HG03342 (cell line): ENCODE measurements at regions not wholly inside any gene's neighbourhood (a gene's known extent, or its start where the extent isn't known, plus 50 kb on each side); places are given as distances from the start of the nearest gene placed in this dataset.
A peak's percentile ranks its signal among the peaks of the same experiment; 100 is the strongest.

Experiments
- ATAC-seq: cut with Tn5 transposase; IDR thresholded peaks from one replicate; pipeline ENCODE4 v1.9.1; 2021; ENCODE audit warnings: mild to moderate bottlenecking, moderate library complexity; ENCODE audit not compliant: unreplicated experiment

GRCh38 chr15:62459875-62460274, 294.8 kb upstream of the C2CD4B start:
- no peak for ATAC-seq

- no peak for ATAC-seq
These were observed 297.2 kb upstream of the C2CD4B start for GRCh38 chr15:62462268-62462667.

DNA sequence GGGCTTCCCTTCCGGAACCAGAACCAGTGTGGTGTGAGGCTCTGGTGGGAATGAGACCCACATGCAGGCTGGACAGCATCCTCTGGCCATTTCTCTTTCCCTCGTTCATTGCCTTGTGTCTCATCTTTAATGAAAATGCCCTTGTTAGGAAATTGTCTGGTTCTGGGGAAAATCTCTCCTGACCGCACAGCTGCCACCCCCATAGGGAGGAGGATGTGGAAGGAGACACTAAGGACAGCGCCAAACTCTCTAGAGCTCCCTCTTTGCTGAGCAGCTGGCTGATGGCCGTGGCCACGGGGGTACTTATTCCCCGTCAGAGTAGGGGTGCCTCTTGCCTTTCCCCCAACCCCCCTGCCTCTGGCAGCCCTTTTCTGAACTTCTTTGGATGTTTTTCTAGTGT, 297.6 kb upstream of the C2CD4B start:
- ATAC-seq: no peak

DNA sequence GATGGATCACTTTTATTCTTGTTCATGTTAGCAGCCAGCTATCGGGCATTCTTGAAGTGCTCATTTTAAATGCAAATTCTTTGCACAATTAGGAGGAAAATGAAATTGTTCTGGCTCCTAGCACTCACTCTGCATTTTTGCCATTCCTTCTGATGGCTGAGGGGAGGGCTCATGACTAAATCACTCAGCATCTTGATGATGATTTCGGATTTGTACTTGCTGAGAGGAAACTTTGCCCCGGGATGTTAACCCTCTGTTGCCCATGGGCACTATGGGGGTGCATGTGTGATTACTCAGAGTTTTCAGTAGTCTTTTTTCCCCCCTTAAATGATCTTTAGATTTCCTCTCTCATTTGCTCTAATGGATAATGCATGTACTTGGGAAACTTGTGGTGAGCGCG, 299.6 kb upstream of the C2CD4B start:
- no peak for ATAC-seq

DNA sequence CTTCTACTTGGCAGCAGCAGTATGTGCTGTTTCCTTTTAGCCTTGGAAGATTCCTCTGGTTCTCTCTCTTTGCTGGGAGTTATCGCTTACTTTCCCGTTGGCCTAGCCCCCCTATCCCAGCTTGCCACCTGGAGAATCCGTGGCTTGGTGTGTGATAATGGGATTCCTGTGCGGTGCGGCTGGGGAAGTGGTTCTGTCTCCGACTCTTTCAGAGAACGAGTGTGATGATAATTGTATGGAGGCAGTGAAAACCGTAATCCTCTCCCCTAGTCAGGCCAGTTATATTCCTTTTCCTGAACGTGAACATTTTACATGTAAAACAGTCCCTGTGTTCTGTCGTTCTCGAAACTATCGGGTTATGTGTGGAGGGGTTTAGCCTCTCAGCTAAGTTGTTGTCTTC, 300.1 kb upstream of the C2CD4B start:
- no peak for ATAC-seq

DNA sequence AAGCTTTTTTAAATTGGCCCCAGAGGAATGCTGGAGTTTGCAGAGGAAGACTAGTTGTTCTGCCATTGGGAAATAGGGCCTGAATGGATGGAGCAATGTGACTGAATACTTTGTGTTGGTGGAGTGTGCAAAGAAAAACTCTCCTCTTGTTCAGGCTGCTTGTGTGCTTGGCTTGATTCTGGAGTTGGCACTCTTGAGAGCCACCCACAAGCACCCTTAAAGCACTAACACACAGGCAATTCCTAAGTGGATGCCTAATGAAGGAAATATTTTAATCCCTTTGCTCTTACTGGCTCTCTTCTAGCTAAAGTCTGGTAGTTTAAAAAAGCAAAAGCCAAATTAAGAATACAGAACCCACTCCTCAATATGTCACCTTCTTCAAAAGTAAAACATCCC, 304.4 kb upstream of the C2CD4B start:
- ATAC-seq: no peak

- ATAC-seq: no peak
These were observed 305.0 kb upstream of the C2CD4B start for GRCh38 chr15:62469874-62470688.

DNA sequence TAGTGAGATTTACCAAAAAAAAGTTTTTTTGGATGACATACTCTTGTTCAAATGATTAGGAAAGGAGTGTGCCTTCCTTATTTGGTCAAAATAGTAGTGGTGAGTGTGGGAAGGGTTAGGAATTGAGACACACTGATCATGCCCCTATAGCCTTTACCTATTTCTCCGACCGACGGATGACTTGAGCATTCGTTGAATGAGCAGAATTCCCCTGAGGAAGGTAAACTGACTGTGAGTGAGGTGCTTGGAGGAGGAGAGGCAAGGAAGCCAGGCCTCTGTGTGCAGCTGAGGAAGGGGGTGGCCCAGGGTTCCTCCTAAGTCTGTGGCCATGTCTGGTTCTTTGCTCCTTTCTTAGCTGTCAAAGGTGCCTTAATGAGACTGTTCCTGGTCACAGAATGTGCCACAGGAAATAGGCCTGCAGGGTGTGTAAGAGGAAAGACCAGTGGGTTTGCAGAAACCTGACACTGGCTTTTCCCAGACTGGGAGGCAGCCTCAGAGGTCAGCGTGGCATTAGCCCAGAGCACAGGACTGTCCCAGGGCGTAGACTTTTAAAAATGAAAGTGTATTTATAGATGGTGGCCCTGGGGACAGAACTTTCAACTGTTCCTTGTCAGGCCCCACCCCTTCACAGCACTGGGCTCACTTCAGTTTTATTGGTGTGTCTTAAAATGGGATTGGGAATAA, 307.7 kb upstream of the C2CD4B start:
- ATAC-seq: no peak

DNA sequence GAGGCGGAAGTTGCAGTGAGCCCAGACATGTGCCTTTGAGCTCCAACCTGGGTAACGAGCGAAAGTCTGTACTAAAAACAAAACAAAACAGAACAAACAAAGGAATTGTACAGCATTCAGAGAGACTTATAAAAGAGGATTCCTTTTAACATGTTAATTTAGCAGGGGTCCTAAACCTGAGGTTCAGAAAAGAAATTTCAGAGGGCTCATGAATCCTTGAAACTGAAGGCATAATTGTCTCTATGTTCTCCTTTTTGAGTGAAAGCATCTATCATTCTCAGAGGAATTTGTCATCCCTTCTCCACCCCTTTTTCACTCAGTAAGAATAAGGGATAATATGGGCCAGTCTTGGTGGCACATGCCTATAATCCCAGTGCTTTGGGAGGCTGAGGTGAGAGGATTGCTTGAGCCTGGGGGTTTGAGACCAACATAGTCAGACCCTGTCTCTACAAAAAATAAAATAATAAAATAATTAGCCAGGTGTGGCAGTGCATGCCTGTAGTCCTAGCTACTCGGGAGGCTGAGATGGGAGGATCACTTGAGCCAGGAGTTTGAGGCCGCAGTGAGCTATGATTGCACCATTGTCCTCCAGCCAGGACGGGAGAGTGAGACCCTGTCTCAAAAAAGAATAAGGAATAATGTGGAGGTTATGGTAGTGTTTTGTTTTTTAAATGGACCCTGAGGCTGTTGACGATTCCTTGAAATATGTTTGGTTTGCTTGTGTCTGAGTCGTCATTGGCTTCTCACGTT, 309.1 kb upstream of the C2CD4B start:
- no peak for ATAC-seq

DNA sequence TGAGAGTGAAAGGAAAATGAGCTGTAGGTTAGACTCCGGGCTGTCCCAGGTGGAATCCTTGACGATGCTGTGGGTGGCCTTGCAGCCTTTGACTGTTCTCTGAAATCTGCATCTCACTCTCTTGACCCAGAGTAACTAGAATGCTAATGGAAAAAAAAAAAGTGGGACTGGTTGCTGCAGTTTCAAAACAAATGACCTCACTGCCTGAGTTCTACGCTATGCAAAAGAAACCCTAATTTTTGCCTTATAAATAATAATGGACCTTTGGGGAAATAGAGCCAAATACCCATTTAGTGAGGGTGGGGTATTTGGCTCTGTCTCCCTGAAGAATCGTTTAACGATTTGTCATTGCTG, 309.7 kb upstream of the C2CD4B start:
- ATAC-seq: no peak

DNA sequence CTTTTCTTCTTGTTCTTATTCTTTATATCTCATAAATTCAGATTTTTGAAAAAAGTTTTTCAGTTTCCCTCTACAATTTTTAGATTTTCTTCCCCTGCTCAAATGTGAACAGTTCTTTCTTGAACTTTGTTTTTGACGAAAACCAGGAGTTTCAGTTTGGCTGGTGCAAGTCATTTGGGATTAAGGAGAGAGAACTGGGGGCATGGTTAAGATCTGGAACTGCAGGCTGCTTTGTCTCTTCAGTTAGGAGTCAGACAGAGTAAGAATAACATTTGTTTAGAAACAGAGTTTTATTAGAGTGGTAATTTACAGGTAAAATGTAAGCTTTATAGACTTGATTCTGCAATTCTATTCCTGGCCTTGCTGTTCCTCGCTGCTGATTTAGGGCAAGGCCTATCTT, 310.5 kb upstream of the C2CD4B start:
- ATAC-seq: no peak

DNA sequence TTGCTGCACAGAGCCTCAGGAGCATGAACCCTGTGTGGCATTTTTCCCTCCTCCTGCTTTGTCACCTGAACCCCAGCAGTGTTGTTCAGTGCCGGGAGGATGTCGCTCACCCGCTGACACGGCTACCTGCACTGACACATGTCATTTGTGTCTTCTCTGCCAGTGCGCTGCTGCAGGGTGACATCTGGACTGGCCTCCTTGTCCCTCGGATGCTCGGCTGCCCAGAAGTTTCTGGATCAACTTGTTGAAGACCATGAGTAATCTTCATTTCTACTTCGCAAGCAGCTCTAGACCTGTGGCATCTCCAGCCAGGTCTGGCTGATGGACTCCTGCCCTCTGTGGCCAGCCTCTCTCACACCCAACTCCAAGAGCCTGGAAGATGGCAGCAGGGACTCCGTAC, 311.1 kb upstream of the C2CD4B start:
- no peak for ATAC-seq

DNA sequence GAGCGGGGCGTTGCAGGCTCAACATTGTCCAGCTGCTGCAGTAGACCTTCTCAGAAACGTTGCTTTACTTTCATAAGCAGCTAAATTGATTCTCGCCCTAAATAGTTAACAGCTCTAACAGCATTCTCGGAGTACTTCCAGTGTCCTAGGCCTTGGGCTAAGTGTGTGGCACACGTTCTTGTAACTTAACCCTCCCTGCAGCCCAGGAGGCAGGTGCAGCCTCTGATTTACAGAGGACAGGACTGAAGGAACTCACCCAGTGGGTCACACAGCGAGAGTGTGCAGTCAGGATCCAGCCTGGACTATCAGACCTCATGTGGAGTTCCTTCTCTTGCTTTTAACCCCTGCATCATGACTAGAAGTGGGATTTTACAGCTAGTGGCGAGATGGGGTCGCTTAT, 312.8 kb upstream of the C2CD4B start:
- no peak for ATAC-seq

GRCh38 chr15:62482785-62483429, 317.8 kb upstream of the C2CD4B start:
- ATAC-seq: peak; percentile 69

- ATAC-seq: no peak
These were observed 318.7 kb upstream of the C2CD4B start for GRCh38 chr15:62483814-62484213.

- ATAC-seq: no peak
These were observed 320.2 kb upstream of the C2CD4B start for GRCh38 chr15:62485170-62485720.

GRCh38 chr15:62486041-62486440, 321.0 kb upstream of the C2CD4B start:
- no peak for ATAC-seq

DNA sequence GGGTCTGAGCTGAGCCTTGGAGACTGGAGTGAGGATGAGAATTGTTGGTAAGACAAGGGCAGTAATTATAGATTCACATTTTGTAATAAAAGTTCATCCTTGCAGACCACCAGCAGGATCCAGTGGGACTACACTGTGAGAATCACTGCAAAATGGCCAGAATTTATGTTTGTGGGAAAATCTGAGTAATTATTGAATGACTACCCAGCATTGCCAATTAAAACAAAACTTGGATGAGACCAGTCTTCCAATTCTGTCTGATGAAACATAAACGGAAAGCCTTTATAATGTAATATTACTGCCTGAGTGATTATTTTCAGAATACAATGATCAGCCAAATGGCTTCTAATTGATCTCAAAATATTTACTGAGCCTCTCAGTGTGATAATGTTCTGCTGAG, 323.3 kb upstream of the C2CD4B start:
- ATAC-seq: no peak

DNA sequence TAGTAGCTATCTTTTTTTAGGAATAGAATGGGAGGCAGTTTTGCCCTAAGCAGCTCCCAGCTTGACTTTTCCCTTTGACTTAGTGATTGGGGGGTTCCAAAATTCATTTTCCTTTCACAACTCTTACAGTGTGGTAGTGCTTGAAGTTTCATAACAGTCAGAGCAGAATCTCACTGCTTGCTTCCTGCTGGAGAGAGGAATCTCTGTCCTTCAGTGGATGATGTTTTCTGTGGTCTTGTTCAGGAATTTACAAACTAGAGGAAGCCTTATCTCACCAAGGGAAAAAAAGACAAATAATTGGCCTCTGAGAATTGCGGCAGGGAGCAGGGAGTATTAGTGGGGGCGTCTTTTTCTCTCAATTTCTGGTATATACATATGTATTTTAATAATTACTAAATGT, 326.6 kb upstream of the C2CD4B start:
- ATAC-seq: no peak

GRCh38 chr15:62492900-62493299, 327.8 kb upstream of the C2CD4B start:
- ATAC-seq: no peak

GRCh38 chr15:62494197-62494596, 329.1 kb upstream of the C2CD4B start:
- ATAC-seq: no peak
